Stimulated activated CD4-positive, alpha-beta T cell treated with anti-CD3 and anti-CD28 coated beads, TNF-alpha, amount 100 ng/mL, for 48 hours (primary cell): ENCODE measurements at regions not wholly inside any gene's neighbourhood (a gene's known extent, or its start where the extent isn't known, plus 50 kb on each side); places are given as distances from the start of the nearest gene placed in this dataset.

Experiments
- DNase-seq, 3 donors: peaks; one replicate each; pipeline ENCODE4 v3.0.0-alpha.2; 2020; ENCODE audit warnings: low read depth in 3 of 3

- DNase-seq, result no peak
Observed at GRCh38 chr10:78272329-78272728, 238.7 kb downstream of the RPS24 start.

GRCh38 chr10:78274491-78274890 is 240.8 kb downstream of the RPS24 start:
- no peak for DNase-seq

- DNase-seq, result no peak
Observed at GRCh38 chr10:78276139-78276538, 242.5 kb downstream of the RPS24 start.

GRCh38 chr10:78277314-78278057 is 243.8 kb downstream of the RPS24 start:
- no peak for DNase-seq

GRCh38 chr10:78278058-78278404 is 244.4 kb downstream of the RPS24 start:
- DNase-seq, result no peak

- no peak for DNase-seq
Observed at GRCh38 chr10:78279756-78280155, 246.1 kb downstream of the RPS24 start.

GRCh38 chr10:78280604-78281003 is 246.9 kb downstream of the RPS24 start:
- DNase-seq, result no peak

- DNase-seq, result no peak
Observed at GRCh38 chr10:78281627-78282026, 248.0 kb downstream of the RPS24 start.

- no peak for DNase-seq
Observed at GRCh38 chr10:78283069-78283682, 249.5 kb downstream of the RPS24 start.

GRCh38 chr10:78284381-78284780 is 250.7 kb downstream of the RPS24 start:
- DNase-seq, result no peak

GRCh38 chr10:78285226-78285625 is 251.6 kb downstream of the RPS24 start:
- DNase-seq, result no peak

GRCh38 chr10:78286186-78286585 is 252.5 kb downstream of the RPS24 start:
- no peak for DNase-seq

GRCh38 chr10:78286668-78287067 is 253.0 kb downstream of the RPS24 start:
- DNase-seq, result no peak

- DNase-seq, result no peak
Observed at GRCh38 chr10:78287618-78288017, 254.0 kb downstream of the RPS24 start.

GRCh38 chr10:78288663-78289062 is 255.0 kb downstream of the RPS24 start:
- DNase-seq, result no peak

- no peak for DNase-seq
Observed at GRCh38 chr10:78290131-78290750, 256.6 kb downstream of the RPS24 start.

- DNase-seq, result no peak
Observed at GRCh38 chr10:78291722-78292121, 258.1 kb downstream of the RPS24 start.

GRCh38 chr10:78292250-78292981 is 258.8 kb downstream of the RPS24 start:
- no peak for DNase-seq

GRCh38 chr10:78292982-78293865 is 259.6 kb downstream of the RPS24 start:
- DNase-seq, result no peak

- DNase-seq, result no peak
Observed at GRCh38 chr10:78295242-78295641, 261.6 kb downstream of the RPS24 start.

- DNase-seq, result no peak
Observed at GRCh38 chr10:78296785-78297184, 263.1 kb downstream of the RPS24 start.

GRCh38 chr10:78297997-78298396 is 264.3 kb downstream of the RPS24 start:
- no peak for DNase-seq
